Gastroesophageal sphincter (tissue), 4 donors: ENCODE measurements at regions not wholly inside any gene's neighbourhood (a gene's known extent, or its start where the extent isn't known, plus 50 kb on each side); places are given as distances from the start of the nearest gene placed in this dataset.
A peak's percentile ranks its signal among the peaks of the same experiment; 100 is the strongest.

Source experiments
- ATAC-seq: fragments of 150-250 bp; one replicate; pipeline ENCODE4 v1.9.1; 2016; ENCODE audit warnings: mild to moderate bottlenecking, moderate library complexity
- H3K27ac ChIP-seq, 4 donors: fragments of 200-600 bp; sonication (generic) in 3 of 4; 1 replicate in 3 of 4; 2 replicates in 1 of 4; pipeline ENCODE4 v1.5.1; 2016 to 2019
- H3K27me3 ChIP-seq: fragments of 200-600 bp; sonication (generic); one replicate; pipeline ENCODE4 v1.5.1; 2019
- H3K36me3 ChIP-seq, 2 donors: fragments of 200-600 bp; sonication (generic); one replicate each; pipeline ENCODE4 v1.5.1; 2019; ENCODE audit warnings: control low read depth in 1 of 2
- H3K4me1 ChIP-seq, 3 donors: fragments of 200-600 bp; sonication (generic); 1 replicate in 2 of 3; 2 replicates in 1 of 3; pipeline ENCODE4 v1.5.1; 2016 to 2019; ENCODE audit warnings: control low read depth in 2 of 3
- H3K4me3 ChIP-seq, 2 donors: fragments of 200-600 bp; sonication (generic); one replicate each; pipeline ENCODE4 v1.5.1; 2019; ENCODE audit warnings: mild to moderate bottlenecking in 1 of 2, moderate library complexity in 1 of 2
- H3K9me3 ChIP-seq, 3 donors: fragments of 200-600 bp; sonication (generic); one replicate each; pipeline ENCODE4 v1.5.1; 2017 to 2019; ENCODE audit warnings: control low read depth in 2 of 3
- CTCF ChIP-seq, 4 experiments: fragments of 200-600 bp in 2 of 4; fragments of 450-650 bp in 2 of 4; sonication (generic) in 1 of 4; IDR thresholded peaks; one replicate each; pipeline ENCODE4 v1.5.1; 2017 to 2019; ENCODE audit warnings: antibody characterized with exemption in 4 of 4, mild to moderate bottlenecking in 2 of 4, moderate library complexity in 2 of 4
- EP300 ChIP-seq: sonication (generic); formaldehyde crosslinking; IDR thresholded peaks from one replicate; pipeline ENCODE4 v1.6.1; 2017; ENCODE audit warnings: antibody characterized with exemption, mild to moderate bottlenecking
- POLR2A ChIP-seq, 2 donors: fragments of 450-650 bp; IDR thresholded peaks; one replicate each; pipeline ENCODE4 v1.6.1; 2017; ENCODE audit warnings: antibody characterized with exemption in 2 of 2, mild to moderate bottlenecking in 2 of 2, moderate library complexity in 1 of 2
- POLR2AphosphoS5 ChIP-seq: sonication (generic); formaldehyde crosslinking; IDR thresholded peaks from one replicate; pipeline ENCODE4 v1.6.1; 2017; ENCODE audit warnings: antibody characterized with exemption
- WGBS, 2 donors: methylation state at CpG; one replicate each; pipeline ENCODE4 v1.1.5; 2018; ENCODE audit warnings: low coverage in 1 of 2; 5-methylcytosine and 5-hydroxymethylcytosine counted together

DNA sequence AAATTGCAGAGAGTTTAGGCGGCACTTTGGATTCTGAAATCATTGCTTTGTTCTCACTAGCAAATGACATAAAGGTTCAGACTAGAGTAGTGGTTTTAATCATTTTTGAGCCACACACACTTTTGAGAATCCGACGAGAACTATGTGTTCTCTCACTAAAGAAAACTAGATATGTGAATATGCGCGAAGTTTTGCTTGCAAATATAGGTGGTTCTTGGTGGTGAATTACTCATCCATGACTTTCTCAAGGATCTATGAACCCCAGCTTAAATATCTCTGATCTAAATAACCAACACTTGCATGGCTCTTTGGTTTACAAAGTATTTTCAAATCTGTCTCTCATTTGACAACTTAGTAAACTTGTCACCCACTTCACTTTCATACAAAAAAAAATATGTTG lies 54.8 kb downstream of the NOG start:
- ATAC-seq, result no peak

DNA sequence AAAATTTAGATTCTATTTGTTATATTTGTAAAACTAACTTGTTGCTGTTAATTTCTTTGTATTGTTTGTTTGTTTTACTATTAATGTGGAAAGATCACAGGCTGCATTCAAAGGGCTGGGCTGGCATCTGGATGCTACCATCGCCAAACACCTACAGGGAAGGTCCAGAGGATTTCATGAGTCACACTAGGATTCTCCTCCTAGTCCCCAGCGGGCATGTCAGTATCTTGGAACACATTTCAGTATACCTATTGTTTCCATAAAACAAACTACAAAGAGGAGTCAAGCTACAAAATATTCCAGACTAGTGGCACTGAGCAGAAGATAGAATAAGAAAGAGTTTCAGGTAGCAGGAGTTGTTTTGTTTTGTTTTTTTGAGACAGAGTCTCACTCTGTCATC lies 55.3 kb downstream of the NOG start:
- WGBS, 2 donors, result 57 to 80% methylated on average over 1 to 2 of the region's 2 CpGs
- no peaks in the 10 kb centered on the region for H3K36me3 ChIP-seq

More for the DNA sequence above, 54.8 kb downstream of the NOG start:
- no peak overlapping the region for H3K27ac ChIP-seq
- TF ChIP-seq POLR2AphosphoS5 (no peak), POLR2A (IDR thresholded peaks at IDR 0.05) (no peak), CTCF (IDR thresholded peaks at IDR 0.05) (no peak), EP300 (no peak)
- H3K4me3 ChIP-seq, result no peak overlapping the region
- H3K27me3 ChIP-seq, result no peaks in the 10 kb centered on the region
- no peaks in the 10 kb centered on the region for H3K9me3 ChIP-seq
- no peaks in the 10 kb centered on the region for H3K4me1 ChIP-seq
- H3K36me3 ChIP-seq, result no peaks in the 10 kb centered on the region
- 80 to 84% methylated on average over 5 of the region's 5 CpGs for WGBS, 2 donors

DNA sequence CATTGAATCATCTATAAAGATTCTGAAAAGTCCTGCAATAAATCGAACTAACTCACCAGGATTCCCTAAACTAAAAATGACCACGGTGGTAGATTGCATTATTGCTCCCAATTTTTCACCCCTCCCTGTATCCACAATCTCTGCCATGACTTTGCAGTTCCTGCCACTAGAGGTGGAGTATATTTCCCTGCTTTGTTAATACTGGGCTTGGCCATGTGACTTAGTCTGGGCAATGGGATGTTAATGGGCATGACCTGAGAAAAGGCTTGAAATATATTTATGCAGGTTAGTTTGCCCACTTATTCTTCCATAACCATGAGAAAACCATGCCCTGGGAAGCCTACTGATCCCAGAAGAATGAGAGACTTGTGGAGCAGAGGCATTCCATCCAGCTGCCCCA lies 59.1 kb downstream of the NOG start:
- no peak for ATAC-seq
- H3K27ac ChIP-seq, result no peak overlapping the region
- peaks cover 0 to 5% (median 0%) of the 10 kb centered on the region in 3 donors for H3K9me3 ChIP-seq
- TF ChIP-seq POLR2AphosphoS5 (no peak), CTCF (IDR thresholded peaks at IDR 0.05) (no peak), EP300 (no peak), POLR2A (IDR thresholded peaks at IDR 0.05) (no peak)
- H3K4me1 ChIP-seq, result no peaks in the 10 kb centered on the region
- 25% methylated on average over 2 of the region's 2 CpGs for WGBS, 2 donors
- H3K36me3 ChIP-seq, result no peaks in the 10 kb centered on the region
- H3K27me3 ChIP-seq, result no peaks in the 10 kb centered on the region
- H3K4me3 ChIP-seq, result no peak overlapping the region

More for the DNA sequence above, 55.3 kb downstream of the NOG start:
- TF ChIP-seq EP300 (no peak), POLR2A (IDR thresholded peaks at IDR 0.05) (no peak), CTCF (IDR thresholded peaks at IDR 0.05) (no peak)
- no peak overlapping the region for H3K27ac ChIP-seq
- no peak for ATAC-seq
- H3K27me3 ChIP-seq, result no peaks in the 10 kb centered on the region
- H3K9me3 ChIP-seq, result no peaks in the 10 kb centered on the region
- no peak overlapping the region for H3K4me3 ChIP-seq
- H3K4me1 ChIP-seq, result no peaks in the 10 kb centered on the region

- TF ChIP-seq POLR2A (IDR thresholded peaks at IDR 0.05) (no peak), CTCF (IDR thresholded peaks at IDR 0.05) (peak in 1 of 4 experiments; percentile 46)
- no peak overlapping the region for H3K4me3 ChIP-seq
- no peaks in the 10 kb centered on the region for H3K36me3 ChIP-seq
- H3K9me3 ChIP-seq, result peaks cover 0 to 5% (median 0%) of the 10 kb centered on the region in 3 donors
- H3K27me3 ChIP-seq, result no peaks in the 10 kb centered on the region
- no peaks in the 10 kb centered on the region for H3K4me1 ChIP-seq
- no peak for ATAC-seq
- no peak overlapping the region for H3K27ac ChIP-seq
- WGBS, 2 donors, result 0% methylated on average over 1 of the region's 3 CpGs; no CpG with 5 or more reads in 1 of the 2 donors
Measured at GRCh38 chr17:56653877-56654276, 60.4 kb downstream of the NOG start.

GRCh38 chr17:56656701-56657327 lies 63.3 kb downstream of the NOG start:
- Histone ChIP-seq H3K9me3 (peaks cover 0 to 5% (median 0%) of the 10 kb centered on the region in 3 donors), H3K27me3 (no peaks in the 10 kb centered on the region), H3K4me3 (no peak overlapping the region), H3K36me3 (no peaks in the 10 kb centered on the region), H3K4me1 (no peaks in the 10 kb centered on the region), H3K27ac (no peak overlapping the region)
- 50% methylated on average over 5 of the region's 5 CpGs for WGBS, 2 donors
- ATAC-seq, result no peak
- TF ChIP-seq POLR2AphosphoS5 (no peak), EP300 (no peak), CTCF (IDR thresholded peaks at IDR 0.05) (no peak), POLR2A (IDR thresholded peaks at IDR 0.05) (no peak)
